ENCODE measurements at regions not wholly inside any gene's neighbourhood (a gene's known extent, or its start where the extent isn't known, plus 50 kb on each side); places are given as distances from the start of the nearest gene placed in this dataset.

GRCh38 chr4:54587107-54587891 is 70.5 kb upstream of the KIT start:
- Histone ChIP-seq H4K20me1 (replicated peaks; ENCODE audit: control insufficient read depth, insufficient read depth, low read length) (no peaks in the 10 kb centered on the region), H2AFZ (ENCODE audit: low read depth, low read length) (peak overlapping the region; percentile 20; the same call in 1 of the 2 replicates), H3K4me1 (replicated peaks in 1 of 2; ENCODE audit: control insufficient read depth in 2 of 2, insufficient read depth in 2 of 2, low read length in 2 of 2) (peaks cover 0 to 44% of the 10 kb centered on the region in 2 experiments; a peak in 4 of 5 replicates), H3K9me1 (ENCODE audit: control insufficient read depth, insufficient read depth, low read length) (no peaks in the 10 kb centered on the region), H3K9ac (ENCODE audit: insufficient read depth in 1 of 2, low read depth in 2 of 2, low read length in 2 of 2) (no peak overlapping the region), H3K27ac (ENCODE audit: extremely low read depth, low read depth, low read length) (no peak overlapping the region), H3K27me3 (ENCODE audit: control insufficient read depth in 2 of 2, insufficient read depth in 2 of 2, low read length in 2 of 2) (no peaks in the 10 kb centered on the region), H3K4me2 (ENCODE audit: insufficient read depth, low read length) (no peak overlapping the region), H3K4me3 (no peak overlapping the region), H3K79me2 (ENCODE audit: control insufficient read depth, insufficient read depth, low read length) (no peaks in the 10 kb centered on the region), H3K36me3 (ENCODE audit: control insufficient read depth, insufficient read depth, low read length) (no peaks in the 10 kb centered on the region; the same call in 2 of the 3 replicates), H3K9me3 (replicated peaks; ENCODE audit: control insufficient read depth, insufficient read depth, low read depth, low read length) (no peaks in the 10 kb centered on the region)
- BruUV-seq (replicated peaks), result no TSS peak
- peak; percentile 60; the same call in 1 of the 2 replicates for TF ChIP-seq ZNF316 (IDR thresholded peaks at IDR 0.05)
- TF ChIP-seq C11orf30 (IDR thresholded peaks at IDR 0.05; ENCODE audit: low read depth), result peak; percentile 71; the same call in 1 of the 2 replicates
- 0 out of 2 replicates have a peak, but pooled peaks have one; percentile 37 for TF ChIP-seq ZNF589 (CRISPR knock-in tag; IDR thresholded peaks at IDR 0.05; ENCODE audit: low read depth)
- no peak for TF ChIP-seq RBM34 (IDR thresholded peaks at IDR 0.05; ENCODE audit: borderline replicate concordance, insufficient read depth, low read length)
- TF ChIP-seq MAFF (IDR thresholded peaks at IDR 0.05; ENCODE audit: low read length), result peak; percentile 28; the same call in 1 of the 2 replicates
- no peak for TF ChIP-seq ZSCAN32 (CRISPR knock-in tag; IDR thresholded peaks at IDR 0.05)
- TF ChIP-seq TFAP4 (CRISPR knock-in tag; IDR thresholded peaks at IDR 0.05; ENCODE audit: borderline replicate concordance), result no peak
- TF ChIP-seq BRD9 (IDR thresholded peaks at IDR 0.05; ENCODE audit: low read depth, partially characterized antibody), result no peak
- TF ChIP-seq ZNF217 (CRISPR knock-in tag; IDR thresholded peaks at IDR 0.05), result no peak
- TF ChIP-seq CREB1 (IDR thresholded peaks at IDR 0.05), result no peak
- no peak for TF ChIP-seq CREB1 (CRISPR knock-in tag; IDR thresholded peaks at IDR 0.05)
- no peak for TF ChIP-seq ZBTB17 (CRISPR knock-in tag; IDR thresholded peaks at IDR 0.05)
- no peak for TF ChIP-seq STAT6 (CRISPR knock-in tag; IDR thresholded peaks at IDR 0.05)
- TF ChIP-seq RBM25 (IDR thresholded peaks at IDR 0.05; ENCODE audit: low read depth, low read length, severe bottlenecking), result peak; percentile 26
- TF ChIP-seq MAFG (tag; conservative IDR thresholded peaks at IDR 0.05), result peak; percentile 47; the same call in 1 of the 2 replicates
- no peak for TF ChIP-seq ADNP (tag; IDR thresholded peaks at IDR 0.05)
- intact Hi-C loops (cut with micrococcal nuclease), result loop anchor here (5.0 kb wide), 1 partner anchor 70 kb away; the partner anchor contains the start of gene KIT
- in situ Hi-C loops (cut with MboI), result no loop called here
- FAIRE-seq (no peak), ATAC-seq (no peak), DNase-seq (ENCODE audit: extremely low read depth in 1 of 4, low spot score in 3 of 4) (no peak)
- CTCF ChIA-PET (ENCODE audit: low intra/inter-chr PET ratio), result no interaction called here
- WGBS (ENCODE audit: insufficient coverage, low coverage, missing lambda C conversion rate), result 50% methylated on average over 2 of the region's 2 CpGs
- POLR2A ChIA-PET, result interaction anchor here (1.2 kb wide), 2 partner anchors 16 kb away, joined by 3 read pairs; no protein-coding TSS in a partner anchor
